ENCODE measurements at regions not wholly inside any gene's neighbourhood (a gene's known extent, or its start where the extent isn't known, plus 50 kb on each side); places are given as distances from the start of the nearest gene placed in this dataset.

GRCh38 chrX:45424326-45424725 is 223.7 kb upstream of the DIPK2B start:
- TF ChIP-seq, protein P1, sequence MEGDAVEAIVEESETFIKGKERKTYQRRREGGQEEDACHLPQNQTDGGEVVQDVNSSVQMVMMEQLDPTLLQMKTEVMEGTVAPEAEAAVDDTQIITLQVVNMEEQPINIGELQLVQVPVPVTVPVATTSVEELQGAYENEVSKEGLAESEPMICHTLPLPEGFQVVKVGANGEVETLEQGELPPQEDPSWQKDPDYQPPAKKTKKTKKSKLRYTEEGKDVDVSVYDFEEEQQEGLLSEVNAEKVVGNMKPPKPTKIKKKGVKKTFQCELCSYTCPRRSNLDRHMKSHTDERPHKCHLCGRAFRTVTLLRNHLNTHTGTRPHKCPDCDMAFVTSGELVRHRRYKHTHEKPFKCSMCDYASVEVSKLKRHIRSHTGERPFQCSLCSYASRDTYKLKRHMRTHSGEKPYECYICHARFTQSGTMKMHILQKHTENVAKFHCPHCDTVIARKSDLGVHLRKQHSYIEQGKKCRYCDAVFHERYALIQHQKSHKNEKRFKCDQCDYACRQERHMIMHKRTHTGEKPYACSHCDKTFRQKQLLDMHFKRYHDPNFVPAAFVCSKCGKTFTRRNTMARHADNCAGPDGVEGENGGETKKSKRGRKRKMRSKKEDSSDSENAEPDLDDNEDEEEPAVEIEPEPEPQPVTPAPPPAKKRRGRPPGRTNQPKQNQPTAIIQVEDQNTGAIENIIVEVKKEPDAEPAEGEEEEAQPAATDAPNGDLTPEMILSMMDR (IDR thresholded peaks at IDR 0.05; ENCODE audit: borderline replicate concordance, extremely low read depth, low read length, poor library complexity, severe bottlenecking), result no peak
- no peak for TF ChIP-seq EZH2 (IDR thresholded peaks at IDR 0.05; ENCODE audit: borderline replicate concordance, low read depth, low read length, severe bottlenecking)
